ENCODE measurements at regions not wholly inside any gene's neighbourhood (a gene's known extent, or its start where the extent isn't known, plus 50 kb on each side); places are given as distances from the start of the nearest gene placed in this dataset.

DNA sequence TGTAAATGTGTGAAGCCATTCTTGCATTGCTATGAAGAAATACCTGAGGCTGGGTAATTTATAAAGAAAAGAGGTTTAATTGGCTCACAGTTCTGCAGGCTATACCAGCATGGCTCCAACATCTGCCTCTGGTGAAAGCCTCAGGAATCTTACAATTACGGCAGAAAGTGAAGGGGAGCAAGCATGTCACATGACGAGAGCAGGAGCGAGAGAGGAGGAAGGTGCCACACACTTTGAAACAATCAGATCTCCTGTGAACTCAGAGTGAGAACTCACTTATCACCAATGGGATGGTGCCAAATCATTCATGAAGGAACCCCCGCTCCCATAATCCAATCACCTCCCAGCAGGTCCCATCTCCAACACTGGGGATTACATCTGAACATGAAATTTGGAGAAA, 213.6 kb upstream of the TSC22D2 start (continued):
- TF ChIP-seq, protein P1, sequence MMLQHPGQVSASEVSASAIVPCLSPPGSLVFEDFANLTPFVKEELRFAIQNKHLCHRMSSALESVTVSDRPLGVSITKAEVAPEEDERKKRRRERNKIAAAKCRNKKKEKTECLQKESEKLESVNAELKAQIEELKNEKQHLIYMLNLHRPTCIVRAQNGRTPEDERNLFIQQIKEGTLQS (IDR thresholded peaks at IDR 0.05; ENCODE audit: borderline replicate concordance, extremely low read depth, low read depth, low read length): no peak
- TF ChIP-seq, protein P2, sequence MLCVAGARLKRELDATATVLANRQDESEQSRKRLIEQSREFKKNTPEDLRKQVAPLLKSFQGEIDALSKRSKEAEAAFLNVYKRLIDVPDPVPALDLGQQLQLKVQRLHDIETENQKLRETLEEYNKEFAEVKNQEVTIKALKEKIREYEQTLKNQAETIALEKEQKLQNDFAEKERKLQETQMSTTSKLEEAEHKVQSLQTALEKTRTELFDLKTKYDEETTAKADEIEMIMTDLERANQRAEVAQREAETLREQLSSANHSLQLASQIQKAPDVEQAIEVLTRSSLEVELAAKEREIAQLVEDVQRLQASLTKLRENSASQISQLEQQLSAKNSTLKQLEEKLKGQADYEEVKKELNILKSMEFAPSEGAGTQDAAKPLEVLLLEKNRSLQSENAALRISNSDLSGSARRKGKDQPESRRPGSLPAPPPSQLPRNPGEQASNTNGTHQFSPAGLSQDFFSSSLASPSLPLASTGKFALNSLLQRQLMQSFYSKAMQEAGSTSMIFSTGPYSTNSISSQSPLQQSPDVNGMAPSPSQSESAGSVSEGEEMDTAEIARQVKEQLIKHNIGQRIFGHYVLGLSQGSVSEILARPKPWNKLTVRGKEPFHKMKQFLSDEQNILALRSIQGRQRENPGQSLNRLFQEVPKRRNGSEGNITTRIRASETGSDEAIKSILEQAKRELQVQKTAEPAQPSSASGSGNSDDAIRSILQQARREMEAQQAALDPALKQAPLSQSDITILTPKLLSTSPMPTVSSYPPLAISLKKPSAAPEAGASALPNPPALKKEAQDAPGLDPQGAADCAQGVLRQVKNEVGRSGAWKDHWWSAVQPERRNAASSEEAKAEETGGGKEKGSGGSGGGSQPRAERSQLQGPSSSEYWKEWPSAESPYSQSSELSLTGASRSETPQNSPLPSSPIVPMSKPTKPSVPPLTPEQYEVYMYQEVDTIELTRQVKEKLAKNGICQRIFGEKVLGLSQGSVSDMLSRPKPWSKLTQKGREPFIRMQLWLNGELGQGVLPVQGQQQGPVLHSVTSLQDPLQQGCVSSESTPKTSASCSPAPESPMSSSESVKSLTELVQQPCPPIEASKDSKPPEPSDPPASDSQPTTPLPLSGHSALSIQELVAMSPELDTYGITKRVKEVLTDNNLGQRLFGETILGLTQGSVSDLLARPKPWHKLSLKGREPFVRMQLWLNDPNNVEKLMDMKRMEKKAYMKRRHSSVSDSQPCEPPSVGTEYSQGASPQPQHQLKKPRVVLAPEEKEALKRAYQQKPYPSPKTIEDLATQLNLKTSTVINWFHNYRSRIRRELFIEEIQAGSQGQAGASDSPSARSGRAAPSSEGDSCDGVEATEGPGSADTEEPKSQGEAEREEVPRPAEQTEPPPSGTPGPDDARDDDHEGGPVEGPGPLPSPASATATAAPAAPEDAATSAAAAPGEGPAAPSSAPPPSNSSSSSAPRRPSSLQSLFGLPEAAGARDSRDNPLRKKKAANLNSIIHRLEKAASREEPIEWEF (IDR thresholded peaks at IDR 0.05; ENCODE audit: insufficient replicate concordance, low read depth, low read length): no peak

GRCh38 chr3:150184426-150185071, 213.9 kb upstream of the PFN2 start:
- no peaks in the 10 kb centered on the region for H3K4me1 ChIP-seq (ENCODE audit: control insufficient read depth, insufficient read depth, low read length)
- no peaks in the 10 kb centered on the region for H3K79me2 ChIP-seq (ENCODE audit: control insufficient read depth, insufficient read depth, low read length)
- TF ChIP-seq, protein P3, sequence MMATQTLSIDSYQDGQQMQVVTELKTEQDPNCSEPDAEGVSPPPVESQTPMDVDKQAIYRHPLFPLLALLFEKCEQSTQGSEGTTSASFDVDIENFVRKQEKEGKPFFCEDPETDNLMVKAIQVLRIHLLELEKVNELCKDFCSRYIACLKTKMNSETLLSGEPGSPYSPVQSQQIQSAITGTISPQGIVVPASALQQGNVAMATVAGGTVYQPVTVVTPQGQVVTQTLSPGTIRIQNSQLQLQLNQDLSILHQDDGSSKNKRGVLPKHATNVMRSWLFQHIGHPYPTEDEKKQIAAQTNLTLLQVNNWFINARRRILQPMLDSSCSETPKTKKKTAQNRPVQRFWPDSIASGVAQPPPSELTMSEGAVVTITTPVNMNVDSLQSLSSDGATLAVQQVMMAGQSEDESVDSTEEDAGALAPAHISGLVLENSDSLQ (IDR thresholded peaks at IDR 0.05): no peak
- peak; percentile 53 for TF ChIP-seq BCL3 (IDR thresholded peaks at IDR 0.05; ENCODE audit: borderline replicate concordance, insufficient read depth, low read depth, low read length, poor library complexity, severe bottlenecking)
- TF ChIP-seq, protein P4, sequence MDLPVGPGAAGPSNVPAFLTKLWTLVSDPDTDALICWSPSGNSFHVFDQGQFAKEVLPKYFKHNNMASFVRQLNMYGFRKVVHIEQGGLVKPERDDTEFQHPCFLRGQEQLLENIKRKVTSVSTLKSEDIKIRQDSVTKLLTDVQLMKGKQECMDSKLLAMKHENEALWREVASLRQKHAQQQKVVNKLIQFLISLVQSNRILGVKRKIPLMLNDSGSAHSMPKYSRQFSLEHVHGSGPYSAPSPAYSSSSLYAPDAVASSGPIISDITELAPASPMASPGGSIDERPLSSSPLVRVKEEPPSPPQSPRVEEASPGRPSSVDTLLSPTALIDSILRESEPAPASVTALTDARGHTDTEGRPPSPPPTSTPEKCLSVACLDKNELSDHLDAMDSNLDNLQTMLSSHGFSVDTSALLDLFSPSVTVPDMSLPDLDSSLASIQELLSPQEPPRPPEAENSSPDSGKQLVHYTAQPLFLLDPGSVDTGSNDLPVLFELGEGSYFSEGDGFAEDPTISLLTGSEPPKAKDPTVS (IDR thresholded peaks at IDR 0.05; ENCODE audit: low read depth, low read length): no peak
- SMC1A ChIA-PET (ENCODE audit: uncharacterized antibody, unreplicated experiment): interaction anchor here (0.5 to 3.2 kb wide), 33 partner anchors 9 to 715 kb away, joined by 3 to 90 read pairs (median 5); partner anchors contain the start of gene PFN2
- H3K27me3 ChIP-seq (replicated peaks in 1 of 2; ENCODE audit: control insufficient read depth in 2 of 2, insufficient read depth in 2 of 2, low read length in 1 of 2): no peaks in the 10 kb centered on the region
- H3K4me3 ChIP-seq: no peak overlapping the region
- intact Hi-C loops (cut with micrococcal nuclease; ENCODE audit: unreplicated experiment) (loop anchor here (1.0 to 5.0 kb wide), 6 partner anchors 36 to 304 kb away; no protein-coding TSS in a partner anchor), in situ Hi-C loops (cut with MboI) (loop anchor here (5.0 to 25.0 kb wide), 2 partner anchors 217 to 672 kb away; no protein-coding TSS in a partner anchor)
- BruUV-seq (replicated peaks): no TSS peak
- 14% methylated on average over 8 of the region's 8 CpGs for WGBS (ENCODE audit: insufficient coverage, insufficient replicate concordance, low lambda C conversion rate, missing lambda C conversion rate)
- H3K9ac ChIP-seq (ENCODE audit: control insufficient read depth, insufficient read depth, low read length): no peak overlapping the region
- CTCF ChIA-PET: interaction anchor here (0.6 to 3.2 kb wide), 56 partner anchors 9 to 684 kb away, joined by 3 to 128 read pairs (median 4); partner anchors contain the start of gene PFN2
- FAIRE-seq: no peak
- H3K4me2 ChIP-seq (ENCODE audit: control insufficient read depth, insufficient read depth): peak overlapping the region; percentile 65
- H3K36me3 ChIP-seq (ENCODE audit: control insufficient read depth in 2 of 2, insufficient read depth in 2 of 2, low read length in 1 of 2): no peaks in the 10 kb centered on the region
- no peak for DNase-seq (ENCODE audit: low read depth, low spot score)
- H3K9me3 ChIP-seq (replicated peaks; ENCODE audit: control insufficient read depth, insufficient read depth, low read length): no peaks in the 10 kb centered on the region
- peak; percentile 21; the same call in 2 of the 3 replicates for ATAC-seq
- POLR2A ChIA-PET: no interaction called here
- RAD21 ChIA-PET (ENCODE audit: unreplicated experiment): interaction anchor here (0.6 to 3.2 kb wide), 30 partner anchors 11 to 418 kb away, joined by 3 to 111 read pairs (median 3); partner anchors contain the start of gene PFN2
- H3K27ac ChIP-seq (ENCODE audit: control insufficient read depth, insufficient read depth): no peak overlapping the region
- no peaks in the 10 kb centered on the region for H4K20me1 ChIP-seq (ENCODE audit: control insufficient read depth, insufficient read depth)
- peak overlapping the region; percentile 81 for H2AFZ ChIP-seq (ENCODE audit: control insufficient read depth, low read depth, low read length)
